HL-60/S4 treated with phorbol 12-myristate 13-acetate at 8.2 ng/mL for 4 days and 3 days (cell line): ENCODE measurements at regions not wholly inside any gene's neighbourhood (a gene's known extent, or its start where the extent isn't known, plus 50 kb on each side); places are given as distances from the start of the nearest gene placed in this dataset.

Source experiments
- in situ Hi-C: fragments of 300-500 bp; cut with MboI; formaldehyde crosslinking; loops from 2 replicates; pipeline ENCODE4 v1.15.0; 2022; ENCODE audit warnings: low sequenced_read_pairs

- in situ Hi-C loops: no loop called here
Observed at GRCh38 chr9:87233899-87234455, 263.7 kb upstream of the DAPK1 start.

GRCh38 chr9:87234854-87235253 lies 262.8 kb upstream of the DAPK1 start:
- in situ Hi-C loops: no loop called here

GRCh38 chr9:87236546-87236945 lies 261.1 kb upstream of the DAPK1 start:
- in situ Hi-C loops: no loop called here

DNA sequence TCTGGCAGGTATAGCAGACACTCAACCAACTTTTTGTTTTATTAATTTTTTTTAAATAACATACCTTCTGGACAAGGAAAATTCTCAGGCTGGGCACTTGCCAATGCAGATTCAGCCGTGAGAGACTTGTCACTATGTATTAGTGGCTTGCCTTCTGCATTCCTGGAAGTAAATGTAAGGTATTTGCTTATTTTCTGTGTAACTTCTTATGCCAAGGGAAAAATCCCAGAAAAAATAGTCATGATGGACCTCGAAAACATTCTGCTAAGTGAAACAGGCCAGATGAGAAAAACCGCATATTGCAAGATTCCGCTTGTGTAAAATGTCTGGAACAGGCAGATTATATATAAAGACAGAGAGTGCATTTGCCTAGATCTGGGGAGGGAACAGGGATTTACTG lies 260.3 kb upstream of the DAPK1 start:
- in situ Hi-C loops: no loop called here

DNA sequence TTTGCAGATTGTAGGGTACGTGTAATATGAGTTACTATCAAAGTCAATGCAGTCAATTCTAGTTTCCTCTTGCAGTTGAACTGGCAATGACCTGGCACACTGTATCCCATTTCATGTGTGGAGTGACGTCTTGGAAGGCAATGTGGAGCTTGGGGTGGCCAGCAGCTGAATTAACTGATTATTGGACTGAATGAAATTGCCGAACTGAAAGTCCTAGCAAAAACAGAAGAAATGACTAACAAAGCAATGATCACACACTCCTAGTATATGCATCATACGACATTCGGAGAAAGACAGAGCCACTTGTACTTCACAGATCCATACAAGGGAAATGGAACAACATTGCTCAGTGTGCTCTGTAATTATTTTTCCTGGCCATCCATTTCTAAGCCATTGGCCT lies 259.1 kb upstream of the DAPK1 start:
- in situ Hi-C loops: no loop called here

- in situ Hi-C loops: no loop called here
Observed at GRCh38 chr9:87239312-87239711, 258.4 kb upstream of the DAPK1 start.

GRCh38 chr9:87243602-87244001 lies 254.1 kb upstream of the DAPK1 start:
- in situ Hi-C loops: no loop called here

- in situ Hi-C loops: no loop called here
Observed at GRCh38 chr9:87245271-87245670, 252.4 kb upstream of the DAPK1 start.

DNA sequence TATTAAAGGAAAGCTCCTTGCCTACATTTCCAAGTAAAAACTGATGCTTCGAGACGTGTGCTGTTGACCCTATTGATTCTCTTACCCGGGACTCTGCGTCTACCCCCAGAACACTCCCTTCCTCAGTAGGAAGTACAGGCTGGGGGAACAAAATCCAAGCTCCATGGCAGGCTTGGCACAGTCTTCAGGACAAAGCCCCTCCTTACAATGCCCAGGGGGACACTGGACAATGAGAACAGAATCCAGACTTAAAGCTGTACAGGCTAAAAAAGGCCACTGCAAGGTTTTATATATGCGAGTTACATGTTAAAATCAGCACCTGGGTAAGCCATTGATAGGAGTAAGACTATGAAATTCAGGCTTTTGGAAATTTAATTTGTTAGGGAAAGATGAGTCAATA lies 250.6 kb upstream of the DAPK1 start:
- in situ Hi-C loops: no loop called here

GRCh38 chr9:87249029-87249428 lies 248.6 kb upstream of the DAPK1 start:
- in situ Hi-C loops: no loop called here

GRCh38 chr9:87250205-87250604 lies 247.5 kb upstream of the DAPK1 start:
- in situ Hi-C loops: no loop called here

DNA sequence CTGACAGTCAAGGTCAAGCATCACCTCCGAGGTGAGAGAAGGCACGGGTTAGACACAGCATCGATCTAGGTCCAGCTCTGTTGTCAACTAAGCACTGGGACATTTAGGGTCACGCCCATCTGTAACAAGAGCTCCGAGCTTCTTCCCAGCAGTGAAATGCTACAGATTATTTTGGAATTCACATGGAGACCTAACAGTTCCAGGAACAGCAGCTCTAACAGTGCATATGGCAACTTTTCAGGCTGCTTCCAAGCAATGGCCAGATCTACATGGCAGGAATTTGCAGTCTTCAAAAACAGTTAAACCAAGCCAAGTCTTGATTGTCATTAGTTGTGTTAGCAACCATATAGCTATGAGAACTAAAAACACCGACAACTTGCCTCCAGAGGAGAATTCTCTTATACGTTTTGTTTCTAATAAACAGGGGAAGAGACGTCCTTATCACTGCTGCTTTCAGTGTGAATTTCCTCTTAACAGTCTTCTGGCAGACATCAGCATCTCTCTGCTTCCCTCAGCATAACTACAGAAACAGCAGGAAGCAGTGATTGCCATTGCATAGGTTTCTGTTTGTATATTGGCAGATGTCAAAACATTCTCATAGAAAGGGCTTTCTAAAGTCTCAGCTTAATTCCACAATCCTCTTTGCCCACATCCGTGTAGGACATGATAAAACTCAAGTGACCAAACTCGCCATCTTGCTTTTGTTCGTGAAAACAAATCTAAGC lies 242.1 kb upstream of the DAPK1 start:
- in situ Hi-C loops: no loop called here

DNA sequence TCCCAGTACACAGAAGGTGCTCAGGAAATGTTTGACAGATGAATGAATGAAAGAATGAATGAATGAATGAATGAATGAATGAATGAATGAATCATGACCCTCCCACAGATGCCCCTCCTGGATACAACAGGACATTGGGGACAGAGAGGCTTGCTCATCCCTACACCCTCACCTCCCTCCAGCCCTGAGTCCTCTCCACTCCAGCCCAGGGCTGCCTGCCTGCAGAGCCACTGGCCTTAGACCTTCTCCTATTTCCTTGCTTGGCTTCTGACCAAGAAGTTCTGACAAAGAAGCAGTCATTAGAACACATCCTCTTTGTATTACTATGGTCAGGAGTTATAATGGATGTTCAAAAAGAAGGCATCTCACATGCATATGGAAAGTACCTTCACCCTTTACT lies 240.7 kb upstream of the DAPK1 start:
- in situ Hi-C loops: no loop called here

DNA sequence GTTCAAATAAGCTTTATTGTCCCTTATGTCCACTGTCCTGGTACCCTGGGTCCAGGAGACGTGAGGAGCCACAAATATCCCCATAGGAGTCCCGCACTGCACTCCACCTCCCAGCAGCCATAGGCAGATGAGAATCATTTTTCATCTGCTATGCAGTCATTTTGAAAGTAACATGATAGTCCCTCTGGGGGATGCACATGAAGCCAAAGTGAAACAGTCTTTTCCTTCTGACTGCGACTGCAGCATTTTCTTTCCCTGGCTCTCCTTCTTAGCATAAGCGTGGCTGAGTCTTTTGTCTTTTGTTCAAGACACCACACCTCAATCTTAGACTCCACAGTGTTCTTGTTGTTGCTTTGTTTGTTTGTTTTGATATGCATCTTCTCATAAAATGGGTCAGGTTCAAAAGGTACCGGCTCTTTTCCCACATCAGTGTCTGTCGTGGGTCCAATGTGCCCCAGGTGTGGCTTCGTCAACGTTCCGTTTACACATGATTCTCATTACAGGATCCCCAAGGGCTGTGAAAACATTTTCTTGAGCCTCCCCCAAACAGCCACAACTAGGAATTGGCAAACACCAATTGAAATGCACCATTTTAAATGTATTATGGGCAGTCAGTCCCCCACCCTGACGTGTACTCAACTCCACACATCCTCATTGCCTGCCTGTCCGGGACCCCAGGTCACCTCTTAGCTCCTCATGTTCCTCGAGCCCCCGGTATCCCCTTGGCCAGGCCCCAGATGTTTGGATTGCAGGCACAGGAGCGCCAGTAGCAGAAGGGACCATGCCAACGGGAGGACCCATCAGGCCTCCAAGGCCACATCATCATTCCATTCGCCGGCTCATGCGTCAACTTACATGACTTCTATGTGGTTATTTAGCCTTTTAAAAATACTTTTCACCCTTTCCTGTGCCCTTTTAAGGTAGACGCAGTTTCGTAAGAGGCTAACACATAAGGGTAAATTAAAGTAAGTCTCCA lies 237.8 kb upstream of the DAPK1 start:
- in situ Hi-C loops: no loop called here

GRCh38 chr9:87263291-87263690 lies 234.4 kb upstream of the DAPK1 start:
- in situ Hi-C loops: no loop called here

GRCh38 chr9:87266697-87267096 lies 231.0 kb upstream of the DAPK1 start:
- in situ Hi-C loops: no loop called here

GRCh38 chr9:87267251-87268070 lies 230.2 kb upstream of the DAPK1 start:
- in situ Hi-C loops: no loop called here

DNA sequence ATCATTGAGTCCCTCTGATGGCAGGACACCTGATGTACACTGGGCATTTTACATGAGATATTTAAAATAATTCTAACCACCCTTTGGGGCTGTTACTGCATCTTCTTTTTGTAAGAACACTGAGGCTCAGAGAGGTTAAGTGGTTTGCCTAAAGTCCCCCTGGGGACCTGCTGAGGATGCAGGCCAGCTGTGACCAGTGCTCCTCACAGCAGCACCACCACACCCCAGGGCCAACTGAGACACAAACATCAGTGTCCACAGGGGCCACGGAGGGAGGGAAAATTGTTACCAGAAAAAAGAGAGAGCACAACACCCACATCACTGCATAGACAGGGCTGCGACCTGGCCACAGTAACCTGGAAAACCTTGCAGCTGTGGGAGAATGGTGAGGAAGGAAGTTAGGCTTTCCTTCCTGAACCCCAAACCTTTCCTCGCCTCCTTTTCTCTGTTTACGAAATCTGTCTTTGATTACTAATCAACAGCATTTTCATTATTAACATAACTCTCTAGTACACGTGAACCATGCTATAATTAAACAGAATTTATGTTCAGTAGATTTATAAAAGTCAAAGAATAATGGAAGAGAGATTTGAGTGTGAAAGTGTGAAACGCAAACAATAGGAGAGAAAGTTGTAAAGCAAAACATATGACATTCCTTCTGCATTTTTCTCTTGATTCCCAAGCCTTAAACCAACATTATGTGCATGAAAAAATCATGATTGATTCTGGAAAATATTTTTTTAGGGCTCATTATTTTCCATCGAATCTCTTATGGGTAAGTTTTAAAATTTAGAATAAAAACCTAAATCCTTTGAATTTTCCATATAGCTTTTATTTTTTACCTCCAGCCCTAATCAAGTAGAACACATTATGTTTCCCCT lies 228.1 kb upstream of the DAPK1 start:
- in situ Hi-C loops: no loop called here

DNA sequence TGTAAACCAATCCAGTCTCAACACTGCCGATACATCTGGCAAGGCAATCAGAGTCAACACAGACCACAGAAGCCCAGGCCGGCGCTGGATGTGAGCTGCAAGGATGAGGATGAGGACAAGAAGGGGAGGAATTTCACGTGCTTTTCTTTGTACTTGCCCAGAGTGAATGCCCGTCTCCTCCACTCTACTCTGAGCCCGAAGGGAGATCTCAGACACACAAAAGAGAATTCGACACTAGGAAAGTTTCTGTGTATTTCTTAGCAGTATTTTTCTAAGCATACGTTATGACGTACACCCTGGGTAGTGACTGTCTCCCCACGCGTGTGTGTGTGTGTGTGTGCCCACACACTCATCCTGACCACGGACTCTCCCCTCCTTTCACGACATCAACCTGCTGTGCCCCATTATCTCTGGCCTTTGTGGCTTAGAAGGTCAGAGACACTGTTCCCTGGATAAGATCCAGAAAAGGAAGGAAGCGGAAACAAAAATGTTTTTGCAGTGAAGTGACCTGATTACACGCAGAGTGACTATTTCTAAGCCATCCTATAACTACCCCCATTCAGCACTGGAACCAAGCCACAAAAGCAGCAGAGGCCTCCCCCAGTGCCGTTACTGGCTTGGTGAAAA lies 227.3 kb upstream of the DAPK1 start:
- in situ Hi-C loops: no loop called here

DNA sequence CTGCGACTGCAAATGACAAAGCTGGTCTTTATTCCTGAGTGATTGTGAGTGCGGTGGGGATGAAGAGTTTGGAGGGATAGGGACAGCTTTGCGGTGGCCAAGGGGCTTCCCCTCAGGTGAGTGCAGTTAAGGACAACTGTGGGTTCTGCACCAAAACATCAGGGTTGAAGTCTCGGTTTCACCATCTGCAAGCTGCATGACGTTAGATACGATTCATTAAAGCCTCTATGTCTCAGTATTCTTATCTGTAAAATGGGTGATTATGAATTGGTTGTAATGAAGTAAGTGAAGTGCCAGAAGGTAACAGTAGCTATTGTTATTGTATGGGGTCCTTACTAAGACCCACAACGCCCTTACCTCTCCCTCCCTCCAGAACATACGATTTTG lies 226.8 kb upstream of the DAPK1 start:
- in situ Hi-C loops: no loop called here
